WTC11 (cell line): ENCODE measurements at regions not wholly inside any gene's neighbourhood (a gene's known extent, or its start where the extent isn't known, plus 50 kb on each side); places are given as distances from the start of the nearest gene placed in this dataset.

Source experiments
- ATF2 ChIP-seq: sonication (generic); formaldehyde crosslinking; IDR thresholded peaks from 2 replicates; pipeline ENCODE4 v1.8.1; 2022; ENCODE audit warnings: low read depth, missing genetic modification reagents, borderline replicate concordance
- SP1 ChIP-seq: sonication (generic); formaldehyde crosslinking; conservative IDR thresholded peaks from 2 replicates; pipeline ENCODE4 v1.8.1; 2022; ENCODE audit warnings: missing genetic modification reagents
- TCF7 ChIP-seq: sonication (generic); formaldehyde crosslinking; IDR thresholded peaks from 2 replicates; pipeline ENCODE4 v1.8.0; 2022; ENCODE audit warnings: mild to moderate bottlenecking, low read depth, missing genetic modification reagents, moderate library complexity
- TEAD1 ChIP-seq: sonication (generic); formaldehyde crosslinking; IDR thresholded peaks from 2 replicates; pipeline ENCODE4 v1.8.0; 2022; ENCODE audit warnings: mild to moderate bottlenecking, missing genetic modification reagents
- USF1 ChIP-seq: sonication (generic); formaldehyde crosslinking; IDR thresholded peaks from 2 replicates; pipeline ENCODE4 v1.8.0; 2022; ENCODE audit warnings: mild to moderate bottlenecking, missing genetic modification reagents
- ZBTB21 ChIP-seq: sonication (generic); formaldehyde crosslinking; IDR thresholded peaks from 2 replicates; pipeline ENCODE4 v1.8.1; 2023; ENCODE audit warnings: mild to moderate bottlenecking, missing genetic modification reagents, borderline replicate concordance
- ZNF281 ChIP-seq: sonication (generic); formaldehyde crosslinking; IDR thresholded peaks from 2 replicates; pipeline ENCODE4 v1.8.0; 2023; ENCODE audit warnings: mild to moderate bottlenecking, missing genetic modification reagents
- TF ChIP-seq, protein P1 (sequence below): fragments of 200-600 bp; IDR thresholded peaks from 2 replicates; pipeline ENCODE4 v1.8.0; 2022; ENCODE audit warnings: antibody characterized with exemption
- TF ChIP-seq, protein P2 (sequence below): sonication (generic); formaldehyde crosslinking; IDR thresholded peaks from 2 replicates; pipeline ENCODE4 v1.8.1; 2023; ENCODE audit warnings: mild to moderate bottlenecking, missing genetic modification reagents, moderate library complexity
- TF ChIP-seq, protein P3 (sequence below): sonication (generic); formaldehyde crosslinking; conservative IDR thresholded peaks from 2 replicates; pipeline ENCODE4 v1.8.1; 2023; ENCODE audit warnings: mild to moderate bottlenecking, low read depth, missing genetic modification reagents, moderate library complexity

- TF ChIP-seq ZNF281, result no peak
- TF ChIP-seq ZBTB21 (CRISPR knock-in tag), result no peak
- TF ChIP-seq, protein P1, sequence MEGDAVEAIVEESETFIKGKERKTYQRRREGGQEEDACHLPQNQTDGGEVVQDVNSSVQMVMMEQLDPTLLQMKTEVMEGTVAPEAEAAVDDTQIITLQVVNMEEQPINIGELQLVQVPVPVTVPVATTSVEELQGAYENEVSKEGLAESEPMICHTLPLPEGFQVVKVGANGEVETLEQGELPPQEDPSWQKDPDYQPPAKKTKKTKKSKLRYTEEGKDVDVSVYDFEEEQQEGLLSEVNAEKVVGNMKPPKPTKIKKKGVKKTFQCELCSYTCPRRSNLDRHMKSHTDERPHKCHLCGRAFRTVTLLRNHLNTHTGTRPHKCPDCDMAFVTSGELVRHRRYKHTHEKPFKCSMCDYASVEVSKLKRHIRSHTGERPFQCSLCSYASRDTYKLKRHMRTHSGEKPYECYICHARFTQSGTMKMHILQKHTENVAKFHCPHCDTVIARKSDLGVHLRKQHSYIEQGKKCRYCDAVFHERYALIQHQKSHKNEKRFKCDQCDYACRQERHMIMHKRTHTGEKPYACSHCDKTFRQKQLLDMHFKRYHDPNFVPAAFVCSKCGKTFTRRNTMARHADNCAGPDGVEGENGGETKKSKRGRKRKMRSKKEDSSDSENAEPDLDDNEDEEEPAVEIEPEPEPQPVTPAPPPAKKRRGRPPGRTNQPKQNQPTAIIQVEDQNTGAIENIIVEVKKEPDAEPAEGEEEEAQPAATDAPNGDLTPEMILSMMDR, result no peak
- TF ChIP-seq USF1 (CRISPR knock-in tag), result no peak
- no peak for TF ChIP-seq SP1 (CRISPR knock-in tag)
- TF ChIP-seq, protein P2, sequence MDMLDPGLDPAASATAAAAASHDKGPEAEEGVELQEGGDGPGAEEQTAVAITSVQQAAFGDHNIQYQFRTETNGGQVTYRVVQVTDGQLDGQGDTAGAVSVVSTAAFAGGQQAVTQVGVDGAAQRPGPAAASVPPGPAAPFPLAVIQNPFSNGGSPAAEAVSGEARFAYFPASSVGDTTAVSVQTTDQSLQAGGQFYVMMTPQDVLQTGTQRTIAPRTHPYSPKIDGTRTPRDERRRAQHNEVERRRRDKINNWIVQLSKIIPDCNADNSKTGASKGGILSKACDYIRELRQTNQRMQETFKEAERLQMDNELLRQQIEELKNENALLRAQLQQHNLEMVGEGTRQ (CRISPR knock-in tag), result no peak
- TF ChIP-seq ATF2 (CRISPR knock-in tag), result no peak
- TF ChIP-seq, protein P3, sequence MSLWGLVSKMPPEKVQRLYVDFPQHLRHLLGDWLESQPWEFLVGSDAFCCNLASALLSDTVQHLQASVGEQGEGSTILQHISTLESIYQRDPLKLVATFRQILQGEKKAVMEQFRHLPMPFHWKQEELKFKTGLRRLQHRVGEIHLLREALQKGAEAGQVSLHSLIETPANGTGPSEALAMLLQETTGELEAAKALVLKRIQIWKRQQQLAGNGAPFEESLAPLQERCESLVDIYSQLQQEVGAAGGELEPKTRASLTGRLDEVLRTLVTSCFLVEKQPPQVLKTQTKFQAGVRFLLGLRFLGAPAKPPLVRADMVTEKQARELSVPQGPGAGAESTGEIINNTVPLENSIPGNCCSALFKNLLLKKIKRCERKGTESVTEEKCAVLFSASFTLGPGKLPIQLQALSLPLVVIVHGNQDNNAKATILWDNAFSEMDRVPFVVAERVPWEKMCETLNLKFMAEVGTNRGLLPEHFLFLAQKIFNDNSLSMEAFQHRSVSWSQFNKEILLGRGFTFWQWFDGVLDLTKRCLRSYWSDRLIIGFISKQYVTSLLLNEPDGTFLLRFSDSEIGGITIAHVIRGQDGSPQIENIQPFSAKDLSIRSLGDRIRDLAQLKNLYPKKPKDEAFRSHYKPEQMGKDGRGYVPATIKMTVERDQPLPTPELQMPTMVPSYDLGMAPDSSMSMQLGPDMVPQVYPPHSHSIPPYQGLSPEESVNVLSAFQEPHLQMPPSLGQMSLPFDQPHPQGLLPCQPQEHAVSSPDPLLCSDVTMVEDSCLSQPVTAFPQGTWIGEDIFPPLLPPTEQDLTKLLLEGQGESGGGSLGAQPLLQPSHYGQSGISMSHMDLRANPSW (CRISPR knock-in tag), result no peak
- no peak for TF ChIP-seq TEAD1
- no peak for TF ChIP-seq TCF7
Observed at GRCh38 chr10:42986633-42987032, 90.2 kb upstream of the RET start.
